H1 (cell line): ENCODE measurements at regions not wholly inside any gene's neighbourhood (a gene's known extent, or its start where the extent isn't known, plus 50 kb on each side); places are given as distances from the start of the nearest gene placed in this dataset.

Experiments used
- CTCF ChIA-PET: fragments of 300-600 bp; sonication (Branson Sonifier 250); formaldehyde crosslinking; loops from one replicate; lab custom pipeline; 2021; ENCODE audit not compliant: partially characterized antibody; lab: Charles Lee
- POLR2A ChIA-PET: fragments of 300-600 bp; sonication (Branson Sonifier 250); formaldehyde crosslinking; loops from one replicate; lab custom pipeline; 2021; ENCODE audit warnings: inconsistent platforms; ENCODE audit not compliant: partially characterized antibody; lab: Charles Lee
- DNase-seq, 2 experiments: peaks; one replicate each; pipeline versions ENCODE4 v3.0.0 to v3.0.0-alpha.2; 2010 to 2022; ENCODE audit warnings: low spot score in 2 of 2, low read depth in 1 of 2, mixed read lengths in 1 of 2
- FAIRE-seq: peaks from 2 replicates; lab custom pipeline; 2011; peaks lifted over from hg19 to GRCh38; lab: Jason Lieb, UNC
- H2AFZ ChIP-seq: 2 replicates; pipeline ENCODE4 v1.8.1; 2012; ENCODE audit warnings: low read length, inconsistent platforms
- H2AK5ac ChIP-seq: 2 replicates; pipeline ENCODE4 v1.6.1; 2013; ENCODE audit warnings: low read depth, low read length
- H2BK120ac ChIP-seq: replicated peaks from 2 replicates; pipeline ENCODE3; 2013; ENCODE audit warnings: low read depth, low read length, inconsistent platforms
- H2BK12ac ChIP-seq: 2 replicates; pipeline ENCODE4 v1.6.1; 2013; ENCODE audit warnings: low read depth, low read length
- H2BK15ac ChIP-seq: 2 replicates; pipeline ENCODE4 v1.6.1; 2013; ENCODE audit warnings: low read length
- H2BK20ac ChIP-seq: 2 replicates; pipeline ENCODE4 v1.6.1; 2013; ENCODE audit warnings: low read length
- H2BK5ac ChIP-seq: 2 replicates; pipeline ENCODE4 v1.6.1; 2013; ENCODE audit warnings: low read depth, low read length
- H3K14ac ChIP-seq: 2 replicates; pipeline ENCODE4 v1.6.1; 2013; ENCODE audit warnings: inconsistent platforms; ENCODE audit not compliant: insufficient read length
- H3K18ac ChIP-seq: 2 replicates; pipeline ENCODE4 v1.6.1; 2013; ENCODE audit warnings: low read length; ENCODE audit errors: extremely low read depth
- H3K23ac ChIP-seq: 2 replicates; pipeline ENCODE4 v1.6.1; 2013; ENCODE audit warnings: inconsistent platforms; ENCODE audit not compliant: insufficient read length
- H3K23me2 ChIP-seq: 2 replicates; pipeline ENCODE4 v1.6.1; 2013; ENCODE audit warnings: low read depth, low read length
- H3K27ac ChIP-seq: 2 replicates; pipeline ENCODE4 v1.6.1; 2011; ENCODE audit warnings: low read depth, low read length, inconsistent platforms
- H3K27me3 ChIP-seq, 4 experiments: replicated peaks in 1 of 4; 1 replicate in 1 of 4; 2 replicates in 3 of 4; pipeline versions ENCODE4 v1.6.1 to v1.8.1; 2011 to 2013; ENCODE audit warnings: low read length in 3 of 4, mild to moderate bottlenecking in 3 of 4, inconsistent platforms in 2 of 4, mixed read lengths in 2 of 4, moderate library complexity in 1 of 4; ENCODE audit not compliant: control insufficient read depth in 3 of 4, insufficient read depth in 3 of 4; ENCODE audit errors: extremely low read depth in 1 of 4
- H3K36me3 ChIP-seq, 4 experiments: 2 replicates each; pipeline versions ENCODE4 v1.6.1 to v1.8.1; 2011 to 2013; ENCODE audit warnings: mild to moderate bottlenecking in 4 of 4, low read length in 3 of 4, moderate library complexity in 2 of 4, control low read depth in 1 of 4, inconsistent platforms in 1 of 4; ENCODE audit not compliant: insufficient read depth in 4 of 4, control insufficient read depth in 2 of 4
- H3K4ac ChIP-seq: replicated peaks from 2 replicates; pipeline ENCODE3; 2013; ENCODE audit warnings: low read length, low read depth, mixed read lengths, inconsistent platforms; ENCODE audit not compliant: insufficient read length
- H3K4me1 ChIP-seq, 4 experiments: replicated peaks in 1 of 4; 1 replicate in 1 of 4; 2 replicates in 3 of 4; pipeline versions ENCODE4 v1.6.1 to v1.8.1; 2011 to 2013; ENCODE audit warnings: low read length in 3 of 4, inconsistent platforms in 2 of 4, mixed read lengths in 1 of 4; ENCODE audit not compliant: insufficient read depth in 4 of 4, control insufficient read depth in 3 of 4
- H3K4me2 ChIP-seq, 2 experiments: 2 replicates each; pipeline versions ENCODE4 v1.6.1 to v1.8.1; 2011 to 2013; ENCODE audit warnings: low read depth in 2 of 2, low read length in 2 of 2, control low read depth in 1 of 2, inconsistent platforms in 1 of 2, mild to moderate bottlenecking in 1 of 2; ENCODE audit not compliant: insufficient read depth in 1 of 2
- H3K4me3 ChIP-seq, 4 experiments: fragments of 200-600, 300-600 bp in 1 of 4; sonication (generic), shearing (Covaris generic), sonication (Bioruptor Twin) in 1 of 4; 2 replicates each; pipeline versions ENCODE4 v1.5.1 to v1.8.1; 2011 to 2016; ENCODE audit warnings: low read length in 4 of 4, low read depth in 3 of 4, control low read depth in 2 of 4, inconsistent platforms in 2 of 4, mild to moderate bottlenecking in 2 of 4, mixed read lengths in 1 of 4, moderate library complexity in 1 of 4; ENCODE audit not compliant: insufficient read depth in 2 of 4; ENCODE audit errors: extremely low read depth in 1 of 4
- H3K56ac ChIP-seq: replicated peaks from 2 replicates; pipeline ENCODE3; 2013; ENCODE audit warnings: low read depth, mild to moderate bottlenecking, mixed read lengths, low read length, inconsistent platforms; ENCODE audit not compliant: insufficient read length
- H3K79me1 ChIP-seq: 2 replicates; pipeline ENCODE4 v1.6.1; 2013; ENCODE audit warnings: low read depth, low read length, control low read depth
- H3K79me2 ChIP-seq, 2 experiments: 2 replicates each; pipeline versions ENCODE4 v1.6.1 to v1.8.1; 2012 to 2013; ENCODE audit warnings: low read length in 2 of 2, mild to moderate bottlenecking in 2 of 2, inconsistent platforms in 1 of 2; ENCODE audit not compliant: insufficient read depth in 2 of 2, control insufficient read depth in 1 of 2
- H3K9ac ChIP-seq, 4 experiments: replicated peaks in 1 of 4; 1 replicate in 1 of 4; 2 replicates in 3 of 4; pipeline versions ENCODE4 v1.6.1 to v1.8.1; 2011 to 2013; ENCODE audit warnings: low read depth in 3 of 4, low read length in 3 of 4, control low read depth in 2 of 4, mild to moderate bottlenecking in 2 of 4, moderate library complexity in 2 of 4, inconsistent platforms in 1 of 4; ENCODE audit errors: extremely low read depth in 1 of 4
- H3K9me3 ChIP-seq, 2 experiments: 2 replicates each; pipeline versions ENCODE4 v1.6.1 to v1.8.1; 2012 to 2013; ENCODE audit warnings: mild to moderate bottlenecking in 2 of 2, moderate library complexity in 2 of 2, control low read depth in 1 of 2, inconsistent platforms in 1 of 2, low read depth in 1 of 2, low read length in 1 of 2, mixed read lengths in 1 of 2; ENCODE audit not compliant: insufficient read depth in 2 of 2
- H4K20me1 ChIP-seq, 2 experiments: replicated peaks in 1 of 2; 2 replicates each; pipeline versions ENCODE3 to v1.8.1; 2011 to 2013; ENCODE audit warnings: inconsistent platforms in 2 of 2, low read length in 2 of 2, mild to moderate bottlenecking in 1 of 2; ENCODE audit not compliant: insufficient read depth in 2 of 2, control insufficient read depth in 1 of 2
- H4K5ac ChIP-seq: 2 replicates; pipeline ENCODE4 v1.6.1; 2013; ENCODE audit warnings: low read length, low read depth, mixed read lengths, inconsistent platforms; ENCODE audit not compliant: insufficient read length
- H4K8ac ChIP-seq: 2 replicates; pipeline ENCODE4 v1.8.0; 2013; ENCODE audit warnings: mild to moderate bottlenecking, moderate library complexity, low read length, inconsistent platforms; ENCODE audit not compliant: insufficient read depth; ENCODE audit errors: extremely low read depth
- H4K91ac ChIP-seq: replicated peaks from 2 replicates; pipeline ENCODE3; 2013; ENCODE audit warnings: low read length, mixed read lengths, inconsistent platforms; ENCODE audit not compliant: insufficient read length
- ATF3 ChIP-seq: IDR thresholded peaks from 2 replicates; pipeline ENCODE4 v1.6.1; 2011; ENCODE audit warnings: low read depth, mild to moderate bottlenecking, low read length; ENCODE audit not compliant: insufficient read depth
- EZH2 ChIP-seq: fragments of 200-600 bp; sonication (generic); IDR thresholded peaks from 2 replicates; pipeline ENCODE4 v1.7.1; 2012; ENCODE audit warnings: low read depth, mild to moderate bottlenecking, moderate library complexity, low read length, inconsistent platforms; ENCODE audit not compliant: severe bottlenecking
- RBBP5 ChIP-seq: IDR thresholded peaks from 2 replicates; pipeline ENCODE4 v1.7.1; 2012; ENCODE audit warnings: low read depth, mild to moderate bottlenecking, inconsistent platforms, low read length, moderate library complexity, borderline replicate concordance
- ZNF274 ChIP-seq: IDR thresholded peaks from 2 replicates; pipeline ENCODE4 v1.7.0; 2012; ENCODE audit warnings: low read length, borderline replicate concordance; ENCODE audit errors: extremely low read depth
- WGBS, 2 experiments: shearing (Covaris generic) in 1 of 2; methylation state at CpG; one replicate each; pipeline versions ENCODE4 v1.1.6 to v1.1.7; 2013 to 2015; ENCODE audit warnings: low lambda C conversion rate in 2 of 2, mixed read lengths in 2 of 2, inconsistent platforms in 1 of 2, low coverage in 1 of 2, missing lambda C conversion rate in 1 of 2; ENCODE audit not compliant: insufficient replicate concordance in 2 of 2, insufficient coverage in 1 of 2, insufficient read length in 1 of 2; ENCODE audit errors: extremely low coverage in 1 of 2, missing lambda C conversion rate in 1 of 2; 5-methylcytosine and 5-hydroxymethylcytosine counted together

DNA sequence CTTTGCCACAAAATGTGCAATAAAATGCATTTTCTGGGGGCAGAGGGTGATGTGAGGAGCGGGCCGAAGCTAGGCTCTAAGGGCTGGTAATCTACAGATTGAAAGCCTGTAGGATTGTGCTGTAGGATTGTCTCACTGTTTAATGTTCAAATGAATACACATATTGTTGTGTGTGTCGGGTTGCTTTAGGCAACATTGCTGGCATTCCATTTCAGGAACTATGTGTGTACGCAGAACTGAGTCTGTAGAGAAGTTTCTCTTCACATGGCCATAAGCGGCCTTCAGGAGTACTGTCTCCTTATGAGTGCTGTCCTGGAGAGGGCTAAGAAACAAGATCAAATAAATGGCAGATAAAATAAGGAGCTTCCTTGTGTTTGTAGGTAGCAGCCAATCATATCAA lies 540.2 kb downstream of the GATA3 start:
- no peaks in the 10 kb centered on the region for H3K79me2 ChIP-seq

More for the DNA sequence above, 540.2 kb downstream of the GATA3 start:
- Histone ChIP-seq H3K14ac (no peak overlapping the region), H4K91ac (no peak overlapping the region), H3K56ac (no peak overlapping the region), H3K4me1 (peaks cover 0 to 5% (median 0%) of the 10 kb centered on the region in 4 experiments; a peak in 1 of 7 replicates), H2BK12ac (no peak overlapping the region), H3K9ac (no peak overlapping the region), H2BK20ac (no peak overlapping the region), H3K9me3 (no peaks in the 10 kb centered on the region), H4K8ac (no peak overlapping the region), H3K27ac (no peak overlapping the region), H3K36me3 (no peaks in the 10 kb centered on the region), H3K79me1 (no peaks in the 10 kb centered on the region), H3K4ac (no peak overlapping the region), H4K20me1 (no peaks in the 10 kb centered on the region), H4K5ac (no peak overlapping the region), H3K23ac (no peak overlapping the region), H3K23me2 (no peaks in the 10 kb centered on the region), H2AK5ac (no peak overlapping the region), H2BK5ac (no peak overlapping the region), H3K18ac (no peak overlapping the region), H3K4me3 (no peak overlapping the region), H2BK15ac (no peak overlapping the region)
- FAIRE-seq = no peak
- CTCF ChIA-PET = interaction anchor here (0.7 to 1.1 kb wide), 2 partner anchors 20 to 26 kb away, joined by 3 read pairs; no protein-coding TSS in a partner anchor
- POLR2A ChIA-PET = no interaction called here
- WGBS, 2 experiments = 95% methylated on average over 5 of the region's 5 CpGs; no CpG with 5 or more reads in 1 of the 2 experiments
- no peak for DNase-seq
- TF ChIP-seq RBBP5 (no peak), ZNF274 (no peak), ATF3 (no peak), EZH2 (no peak)
- TF ChIP-seq, all 59 proteins: peak for 0
- Histone ChIP-seq H3K4me2 (no peak overlapping the region), H2AFZ (no peak overlapping the region), H2BK120ac (no peak overlapping the region), H3K27me3 (no peaks in the 10 kb centered on the region)
